Activated CD8-positive, alpha-beta T cell treated with anti-CD3 and anti-CD28 coated beads for 36 hours (primary cell): ENCODE measurements at regions not wholly inside any gene's neighbourhood (a gene's known extent, or its start where the extent isn't known, plus 50 kb on each side); places are given as distances from the start of the nearest gene placed in this dataset.

Source experiments
- ATAC-seq: fragments of 200-7000 bp; cut with Tn5 transposase; one replicate; pipeline ENCODE4 v1.10.0; 2021; ENCODE audit warnings: mild to moderate bottlenecking, moderate library complexity
- CTCF ChIA-PET: fragments of 350-600 bp; sonication (Branson Sonifier 250); formaldehyde crosslinking; loops from one replicate; lab custom pipeline; 2021; ENCODE audit warnings: antibody characterized with exemption; lab: Charles Lee
- POLR2A ChIA-PET: fragments of 350-600 bp; sonication (Branson Sonifier 250); formaldehyde crosslinking; loops from one replicate; lab custom pipeline; 2021; ENCODE audit warnings: antibody characterized with exemption; lab: Charles Lee
- DNase-seq: peaks from one replicate; pipeline ENCODE4 v3.0.0-alpha.2; 2020
- H3K27ac Mint-ChIP-seq: one replicate; pipeline ENCODE4 v1.8.0; 2021; ENCODE audit warnings: mild to moderate bottlenecking, mixed read lengths
- H3K27me3 Mint-ChIP-seq: one replicate; pipeline ENCODE4 v1.8.0; 2021; ENCODE audit warnings: mixed read lengths
- H3K36me3 Mint-ChIP-seq: one replicate; pipeline ENCODE4 v1.8.0; 2021; ENCODE audit warnings: low read depth, mixed read lengths
- H3K4me1 Mint-ChIP-seq: one replicate; pipeline ENCODE4 v1.8.0; 2021; ENCODE audit warnings: low read depth, mixed read lengths
- H3K4me3 Mint-ChIP-seq: one replicate; pipeline ENCODE4 v1.8.0; 2021; ENCODE audit warnings: mild to moderate bottlenecking, moderate library complexity, mixed read lengths
- H3K9me3 Mint-ChIP-seq: one replicate; pipeline ENCODE4 v1.8.0; 2021; ENCODE audit warnings: mixed read lengths
- CTCF ChIP-seq: fragments of 200-600 bp; IDR thresholded peaks from one replicate; pipeline ENCODE4 v1.8.0; 2022; ENCODE audit warnings: antibody characterized with exemption, mild to moderate bottlenecking
- intact Hi-C: fragments of 100-400 bp; cut with micrococcal nuclease; formaldehyde crosslinking; loops from one replicate; pipeline ENCODE4 v1.10.0; 2022

- ChIA-PET POLR2A (no interaction called here), CTCF (no interaction called here)
- Mint-ChIP-seq H3K36me3 (no peaks in the 10 kb centered on the region), H3K4me3 (no peak overlapping the region), H3K9me3 (peaks cover 4% of the 10 kb centered on the region), H3K27me3 (no peaks in the 10 kb centered on the region), H3K4me1 (no peaks in the 10 kb centered on the region), H3K27ac (no peak overlapping the region)
- ATAC-seq: no peak
- no peak for DNase-seq
- intact Hi-C loops: no loop called here
- TF ChIP-seq CTCF: no peak
Measured at GRCh38 chr2:164008752-164009151, 272.9 kb upstream of the FIGN start.

DNA sequence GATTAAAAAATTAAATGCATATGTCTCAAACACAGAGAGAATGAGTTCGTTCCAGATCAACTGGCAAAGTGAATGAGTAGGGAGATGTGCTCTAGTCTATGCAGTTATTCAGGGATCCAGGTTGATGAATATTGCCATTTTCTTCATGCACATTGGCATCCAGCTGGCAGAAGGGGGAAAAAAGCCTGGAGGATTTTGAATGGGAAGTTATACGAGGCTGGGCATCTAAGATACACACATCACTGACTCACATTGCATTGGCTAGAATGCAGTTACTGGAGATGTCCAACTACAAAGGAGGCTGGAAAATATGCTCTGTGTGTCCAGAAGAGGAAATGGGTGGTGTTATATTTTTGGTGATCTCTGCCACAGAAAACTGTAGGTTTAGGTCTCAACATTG lies 270.9 kb upstream of the FIGN start:
- no peak overlapping the region for H3K4me3 Mint-ChIP-seq
- no peak overlapping the region for H3K27ac Mint-ChIP-seq
- CTCF ChIA-PET: interaction anchor here (1.4 kb wide), 1 partner anchor 15 kb away, joined by 3 read pairs; no protein-coding TSS in a partner anchor
- ATAC-seq (no peak), DNase-seq (no peak)
- peaks cover 4% of the 10 kb centered on the region for H3K9me3 Mint-ChIP-seq
- no peaks in the 10 kb centered on the region for H3K27me3 Mint-ChIP-seq
- POLR2A ChIA-PET: no interaction called here
- no peaks in the 10 kb centered on the region for H3K36me3 Mint-ChIP-seq
- intact Hi-C loops: no loop called here
- H3K4me1 Mint-ChIP-seq: no peaks in the 10 kb centered on the region
- TF ChIP-seq CTCF: no peak

GRCh38 chr2:164000176-164000575 lies 264.4 kb upstream of the FIGN start:
- POLR2A ChIA-PET: no interaction called here
- no peaks in the 10 kb centered on the region for H3K36me3 Mint-ChIP-seq
- ATAC-seq: no peak

GRCh38 chr2:163997466-163997865 lies 261.7 kb upstream of the FIGN start:
- Mint-ChIP-seq H3K4me3 (no peak overlapping the region), H3K36me3 (no peaks in the 10 kb centered on the region), H3K9me3 (peaks cover 3% of the 10 kb centered on the region), H3K27me3 (no peaks in the 10 kb centered on the region), H3K4me1 (no peaks in the 10 kb centered on the region), H3K27ac (no peak overlapping the region)
- no peak for ATAC-seq
- no peak for TF ChIP-seq CTCF
- intact Hi-C loops: no loop called here
- no peak for DNase-seq
- ChIA-PET CTCF (no interaction called here), POLR2A (no interaction called here)

More at GRCh38 chr2:164000176-164000575, 264.4 kb upstream of the FIGN start:
- H3K4me3 Mint-ChIP-seq: no peak overlapping the region
- no peak for TF ChIP-seq CTCF
- no peaks in the 10 kb centered on the region for H3K9me3 Mint-ChIP-seq
- intact Hi-C loops: no loop called here
- no peaks in the 10 kb centered on the region for H3K4me1 Mint-ChIP-seq
- H3K27ac Mint-ChIP-seq: no peak overlapping the region
- CTCF ChIA-PET: no interaction called here
- H3K27me3 Mint-ChIP-seq: no peaks in the 10 kb centered on the region
- no peak for DNase-seq

GRCh38 chr2:163990541-163990940 lies 254.7 kb upstream of the FIGN start:
- ChIA-PET POLR2A (no interaction called here), CTCF (no interaction called here)
- Mint-ChIP-seq H3K27ac (no peak overlapping the region), H3K36me3 (no peaks in the 10 kb centered on the region), H3K27me3 (no peaks in the 10 kb centered on the region), H3K9me3 (peaks cover 3% of the 10 kb centered on the region), H3K4me3 (no peak overlapping the region), H3K4me1 (no peaks in the 10 kb centered on the region)
- TF ChIP-seq CTCF: no peak
- intact Hi-C loops: no loop called here
- no peak for DNase-seq
- no peak for ATAC-seq
